ENCODE measurements at regions not wholly inside any gene's neighbourhood (a gene's known extent, or its start where the extent isn't known, plus 50 kb on each side); places are given as distances from the start of the nearest gene placed in this dataset.
A peak's percentile ranks its signal among the peaks of the same experiment; 100 is the strongest.

DNA sequence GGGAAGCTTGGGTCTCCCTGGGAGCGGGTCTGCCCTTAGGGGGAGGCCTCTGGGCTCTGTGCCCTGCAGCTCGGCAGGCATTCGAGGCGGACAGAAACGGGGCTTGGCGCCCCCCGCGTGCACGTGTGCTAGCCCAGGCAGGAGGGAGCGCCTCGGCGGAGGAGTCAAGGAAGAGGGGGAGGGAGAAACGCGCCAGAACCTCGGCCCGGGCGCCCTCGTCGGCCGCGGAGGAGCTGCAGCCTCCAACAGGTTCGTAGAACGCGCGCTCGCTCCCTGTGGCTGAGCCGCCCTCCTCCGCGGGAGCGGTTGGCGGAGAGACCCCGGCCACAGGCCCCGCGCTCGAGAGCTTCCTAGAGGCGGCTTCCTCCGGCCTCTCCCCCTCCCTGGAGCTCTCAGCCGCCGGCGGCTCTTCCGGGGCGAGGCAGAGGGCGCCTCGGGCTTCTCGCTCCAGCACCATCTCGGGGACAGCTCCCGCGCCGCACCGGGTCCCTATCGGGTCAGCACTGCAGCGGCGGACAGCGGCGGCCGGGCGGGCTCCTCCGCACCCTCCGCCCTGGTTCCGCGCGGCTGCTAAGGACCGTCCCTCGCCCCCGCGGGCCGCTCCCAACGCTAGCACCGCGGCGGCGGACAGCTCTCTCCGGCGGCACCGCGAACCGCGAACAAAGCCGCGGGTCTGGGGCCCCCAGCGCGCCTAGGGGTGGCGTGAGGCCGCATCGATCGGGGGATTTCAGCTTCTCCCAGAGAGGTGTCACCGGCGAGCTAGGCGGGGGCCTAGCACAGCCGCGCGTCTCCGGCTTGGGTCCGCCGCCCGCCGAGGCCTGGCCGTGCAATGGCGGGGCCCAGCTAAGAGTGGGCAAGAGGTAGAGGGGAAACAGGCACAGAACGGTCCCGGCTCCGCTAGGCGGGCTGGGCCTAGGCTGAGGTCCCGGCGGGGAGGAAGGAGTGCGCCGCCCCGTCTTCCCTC is 74.6 kb upstream of the CPLX2 start:
- Histone ChIP-seq H3K9me3 (ENCODE audit: control insufficient read depth, insufficient read depth, low read length) (peaks cover 7% of the 10 kb centered on the region), H3K27me3 (ENCODE audit: control insufficient read depth, insufficient read depth, low read length) (peaks cover 50% of the 10 kb centered on the region), H3K4me3 (ENCODE audit: low read length) (no peak overlapping the region), H3K4me1 (ENCODE audit: control insufficient read depth, insufficient read depth, low read length) (peaks cover 8% of the 10 kb centered on the region), H3K36me3 (ENCODE audit: control insufficient read depth, insufficient read depth, low read length) (no peaks in the 10 kb centered on the region), H3K27ac (ENCODE audit: low read length) (no peak overlapping the region)
- DNase-seq (peak; percentile 67 to 85), ATAC-seq (peak; percentile 94 to 99 (median 98))
- 4% methylated on average over 105 of the region's 108 CpGs for WGBS (ENCODE audit: insufficient coverage)
- H3K27ac Mint-ChIP-seq: no peak overlapping the region
- H3K27me3 Mint-ChIP-seq (ENCODE audit: low read depth in 2 of 2): peaks cover 62 to 68% of the 10 kb centered on the region in 2 donors
- H3K36me3 Mint-ChIP-seq: no peaks in the 10 kb centered on the region
- peaks cover 10 to 30% of the 10 kb centered on the region in 2 donors for H3K4me1 Mint-ChIP-seq
- H3K4me3 Mint-ChIP-seq: no peak overlapping the region
- peaks cover 3% of the 10 kb centered on the region in 2 donors for H3K9me3 Mint-ChIP-seq
- intact Hi-C loops (cut with micrococcal nuclease): no loop called here
- TF ChIP-seq, protein P1, sequence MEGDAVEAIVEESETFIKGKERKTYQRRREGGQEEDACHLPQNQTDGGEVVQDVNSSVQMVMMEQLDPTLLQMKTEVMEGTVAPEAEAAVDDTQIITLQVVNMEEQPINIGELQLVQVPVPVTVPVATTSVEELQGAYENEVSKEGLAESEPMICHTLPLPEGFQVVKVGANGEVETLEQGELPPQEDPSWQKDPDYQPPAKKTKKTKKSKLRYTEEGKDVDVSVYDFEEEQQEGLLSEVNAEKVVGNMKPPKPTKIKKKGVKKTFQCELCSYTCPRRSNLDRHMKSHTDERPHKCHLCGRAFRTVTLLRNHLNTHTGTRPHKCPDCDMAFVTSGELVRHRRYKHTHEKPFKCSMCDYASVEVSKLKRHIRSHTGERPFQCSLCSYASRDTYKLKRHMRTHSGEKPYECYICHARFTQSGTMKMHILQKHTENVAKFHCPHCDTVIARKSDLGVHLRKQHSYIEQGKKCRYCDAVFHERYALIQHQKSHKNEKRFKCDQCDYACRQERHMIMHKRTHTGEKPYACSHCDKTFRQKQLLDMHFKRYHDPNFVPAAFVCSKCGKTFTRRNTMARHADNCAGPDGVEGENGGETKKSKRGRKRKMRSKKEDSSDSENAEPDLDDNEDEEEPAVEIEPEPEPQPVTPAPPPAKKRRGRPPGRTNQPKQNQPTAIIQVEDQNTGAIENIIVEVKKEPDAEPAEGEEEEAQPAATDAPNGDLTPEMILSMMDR (IDR thresholded peaks at IDR 0.05): no peak

DNA sequence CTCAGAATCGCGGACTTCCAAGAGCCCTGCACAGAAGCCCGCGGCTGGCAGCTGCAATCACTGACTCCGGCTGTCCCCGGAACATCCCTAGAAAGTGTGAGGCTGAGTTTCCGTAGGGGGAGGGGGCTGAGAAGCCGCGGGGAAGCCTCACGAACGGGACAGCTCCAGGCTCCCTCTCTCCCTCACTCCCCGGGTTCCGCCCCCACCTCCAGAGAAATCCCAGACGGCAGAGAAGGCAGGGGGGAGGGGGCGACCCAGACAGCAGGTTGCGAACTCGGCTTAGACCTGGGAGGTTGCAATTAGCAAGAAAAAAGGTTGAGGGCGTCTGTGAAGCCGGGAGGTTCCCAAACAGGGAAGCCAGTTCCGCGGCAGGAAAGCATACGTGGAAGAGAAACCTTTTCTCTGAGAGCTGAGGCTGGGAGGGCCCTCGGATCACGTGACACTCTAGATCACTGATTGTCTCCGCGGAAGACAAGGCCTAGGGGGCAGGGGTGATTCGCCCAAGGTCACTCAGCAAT is 73.8 kb upstream of the CPLX2 start:
- Histone ChIP-seq H3K4me3 (ENCODE audit: low read length) (no peak overlapping the region), H3K36me3 (ENCODE audit: control insufficient read depth, insufficient read depth, low read length) (no peaks in the 10 kb centered on the region), H3K27me3 (ENCODE audit: control insufficient read depth, insufficient read depth, low read length) (peaks cover 50% of the 10 kb centered on the region), H3K9me3 (ENCODE audit: control insufficient read depth, insufficient read depth, low read length) (peaks cover 7% of the 10 kb centered on the region), H3K27ac (ENCODE audit: low read length) (no peak overlapping the region), H3K4me1 (ENCODE audit: control insufficient read depth, insufficient read depth, low read length) (peaks cover 8% of the 10 kb centered on the region)
- no peak overlapping the region for H3K4me3 Mint-ChIP-seq
- peaks cover 10 to 30% of the 10 kb centered on the region in 2 donors for H3K4me1 Mint-ChIP-seq
- TF ChIP-seq, protein P1 (IDR thresholded peaks at IDR 0.05): no peak
- no peak for DNase-seq
- H3K27ac Mint-ChIP-seq: no peak overlapping the region
- H3K27me3 Mint-ChIP-seq (ENCODE audit: low read depth in 2 of 2): peaks cover 63 to 68% of the 10 kb centered on the region in 2 donors
- 4% methylated on average over 18 of the region's 27 CpGs for whole genome bisulfite sequencing (ENCODE audit: insufficient coverage)
- intact Hi-C loops (cut with micrococcal nuclease): no loop called here
- H3K9me3 Mint-ChIP-seq: peaks cover 3% of the 10 kb centered on the region in 2 donors
- H3K36me3 Mint-ChIP-seq: no peaks in the 10 kb centered on the region
- ATAC-seq: no peak

DNA sequence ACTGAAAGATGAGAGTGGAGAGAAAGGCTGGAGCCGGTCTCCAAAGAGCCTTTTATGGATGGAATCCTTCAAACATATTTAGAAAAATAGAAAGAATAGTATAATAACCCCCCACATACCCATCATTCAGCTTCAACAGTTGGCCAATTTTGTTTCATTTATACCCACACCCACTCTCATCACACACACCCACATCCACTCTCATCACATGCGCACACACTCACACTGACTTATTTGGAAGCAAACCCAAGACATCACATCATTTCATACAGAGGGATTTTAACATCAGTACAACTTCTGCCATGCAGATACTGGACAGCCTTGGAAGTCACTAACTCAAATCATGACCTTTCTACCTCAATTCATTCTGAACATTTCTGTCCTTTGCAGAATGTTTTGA is 72.8 kb upstream of the CPLX2 start:
- peaks cover 7% of the 10 kb centered on the region for H3K9me3 ChIP-seq (ENCODE audit: control insufficient read depth, insufficient read depth, low read length)
- peaks cover 61 to 66% of the 10 kb centered on the region in 2 donors for H3K27me3 Mint-ChIP-seq (ENCODE audit: low read depth in 2 of 2)
- H3K4me1 ChIP-seq (ENCODE audit: control insufficient read depth, insufficient read depth, low read length): peaks cover 8% of the 10 kb centered on the region
- H3K4me3 Mint-ChIP-seq: no peak overlapping the region
- peaks cover 10 to 30% of the 10 kb centered on the region in 2 donors for H3K4me1 Mint-ChIP-seq
- intact Hi-C loops (cut with micrococcal nuclease): no loop called here
- ATAC-seq (no peak), DNase-seq (no peak)
- H3K36me3 ChIP-seq (ENCODE audit: control insufficient read depth, insufficient read depth, low read length): no peaks in the 10 kb centered on the region
- no peak overlapping the region for H3K27ac Mint-ChIP-seq
- no peak overlapping the region for H3K4me3 ChIP-seq (ENCODE audit: low read length)
- H3K27ac ChIP-seq (ENCODE audit: low read length): no peak overlapping the region
- no peaks in the 10 kb centered on the region for H3K36me3 Mint-ChIP-seq
- TF ChIP-seq, protein P1 (IDR thresholded peaks at IDR 0.05): no peak
- H3K9me3 Mint-ChIP-seq: peaks cover 3% of the 10 kb centered on the region in 2 donors
- H3K27me3 ChIP-seq (ENCODE audit: control insufficient read depth, insufficient read depth, low read length): peaks cover 49% of the 10 kb centered on the region
- WGBS (ENCODE audit: insufficient coverage): 98% methylated on average over 1 of the region's 2 CpGs
